GM18499 (cell line): ENCODE measurements at regions not wholly inside any gene's neighbourhood (a gene's known extent, or its start where the extent isn't known, plus 50 kb on each side); places are given as distances from the start of the nearest gene placed in this dataset.

Experiments
- ATAC-seq: cut with Tn5 transposase; IDR thresholded peaks from one replicate; pipeline ENCODE4 v1.9.1; 2021; ENCODE audit warnings: moderate number of reproducible peaks; ENCODE audit not compliant: insufficient read depth, unreplicated experiment

GRCh38 chr7:20561908-20562307 lies 53.6 kb upstream of the ABCB5 start:
- ATAC-seq, result no peak

- ATAC-seq, result no peak
These were observed 53.0 kb upstream of the ABCB5 start for GRCh38 chr7:20562461-20562860.
